Fibroblast of lung (primary cell): ENCODE measurements at regions not wholly inside any gene's neighbourhood (a gene's known extent, or its start where the extent isn't known, plus 50 kb on each side); places are given as distances from the start of the nearest gene placed in this dataset.

Source experiments
- DNase-seq, 2 donors: peaks; one replicate each; pipeline versions ENCODE4 v3.0.0 to v3.0.0-alpha.2; 2010; ENCODE audit warnings: low read depth in 2 of 2
- H2AFZ ChIP-seq: 2 replicates; pipeline ENCODE4 v1.5.1; 2012; ENCODE audit warnings: low read length, control low read depth, inconsistent platforms
- H3K27ac ChIP-seq: 2 replicates; pipeline ENCODE4 v1.5.1; 2011; ENCODE audit warnings: low read length, control low read depth; ENCODE audit not compliant: insufficient read depth
- H3K27me3 ChIP-seq: 2 replicates; pipeline ENCODE4 v1.5.1; 2011; ENCODE audit warnings: mild to moderate bottlenecking, low read length; ENCODE audit not compliant: control insufficient read depth, insufficient read depth
- H3K36me3 ChIP-seq: 2 replicates; pipeline ENCODE4 v1.5.1; 2011; ENCODE audit warnings: low read length; ENCODE audit not compliant: control insufficient read depth, insufficient read depth
- H3K4me1 ChIP-seq: 2 replicates; pipeline ENCODE4 v1.5.1; 2011; ENCODE audit warnings: low read length; ENCODE audit not compliant: control insufficient read depth, insufficient read depth; ENCODE audit errors: extremely low read depth
- H3K4me2 ChIP-seq: 2 replicates; pipeline ENCODE4 v1.5.1; 2011; ENCODE audit warnings: low read length, control low read depth; ENCODE audit not compliant: insufficient read depth; ENCODE audit errors: extremely low read depth
- H3K4me3 ChIP-seq, 4 experiments: fragments of 200-600 bp in 1 of 4; sonication (generic) in 1 of 4; replicated peaks in 1 of 4; 2 replicates each; pipeline ENCODE4 v1.5.1; 2011 to 2016; ENCODE audit warnings: low read length in 4 of 4, low read depth in 3 of 4, mild to moderate bottlenecking in 3 of 4, control low read depth in 2 of 4, inconsistent platforms in 1 of 4, mixed read lengths in 1 of 4; ENCODE audit not compliant: insufficient read depth in 1 of 4; ENCODE audit errors: control extremely low read depth in 1 of 4
- H3K79me2 ChIP-seq: 2 replicates; pipeline ENCODE4 v1.5.1; 2012; ENCODE audit warnings: mild to moderate bottlenecking, low read length, inconsistent platforms; ENCODE audit not compliant: control insufficient read depth, insufficient read depth
- H3K9ac ChIP-seq: 2 replicates; pipeline ENCODE4 v1.5.1; 2011; ENCODE audit warnings: mild to moderate bottlenecking, low read length, control low read depth; ENCODE audit not compliant: insufficient read depth
- H3K9me3 ChIP-seq: 2 replicates; pipeline ENCODE4 v1.5.1; 2012; ENCODE audit warnings: low read depth, low read length; ENCODE audit not compliant: control insufficient read depth, insufficient read depth
- H4K20me1 ChIP-seq: 2 replicates; pipeline ENCODE4 v1.5.1; 2011; ENCODE audit warnings: low read length; ENCODE audit not compliant: control insufficient read depth, insufficient read depth; ENCODE audit errors: extremely low read depth
- EZH2 ChIP-seq: IDR thresholded peaks from 2 replicates; pipeline ENCODE4 v1.5.1; 2012; ENCODE audit warnings: low read length, control low read depth, mild to moderate bottlenecking; ENCODE audit errors: missing control alignments
- TF ChIP-seq, protein P1 (sequence below), 2 donors: IDR thresholded peaks in 1 of 2; conservative IDR thresholded peaks in 1 of 2; 1 replicate in 1 of 2; 2 replicates in 1 of 2; pipeline ENCODE4 v1.5.1; 2011 to 2012; ENCODE audit warnings: low read length in 2 of 2, control low read depth in 1 of 2, inconsistent platforms in 1 of 2, low read depth in 1 of 2, mild to moderate bottlenecking in 1 of 2

DNA sequence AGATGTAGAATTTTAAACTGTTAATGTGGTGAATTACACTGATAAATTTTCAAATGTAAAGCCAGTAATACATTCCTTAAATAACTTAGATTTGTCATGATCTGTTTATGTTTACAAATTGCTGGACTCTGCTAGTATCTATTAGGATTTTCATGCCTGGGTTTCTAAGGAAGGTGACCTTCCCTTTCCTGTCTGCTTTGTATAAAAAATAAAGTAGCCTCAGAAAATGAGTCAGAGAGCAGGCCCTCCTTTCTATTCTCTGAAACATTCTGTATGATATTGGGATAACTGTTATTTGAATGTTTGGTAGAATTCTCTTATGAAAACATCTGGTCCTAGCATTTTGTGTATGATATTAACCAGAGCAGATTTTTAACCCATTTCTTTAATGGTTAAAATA, 255.3 kb downstream of the SYK start:
- Histone ChIP-seq H3K79me2 (no peaks in the 10 kb centered on the region), H3K36me3 (no peaks in the 10 kb centered on the region), H3K9ac (no peak overlapping the region), H3K27ac (no peak overlapping the region), H3K4me2 (no peak overlapping the region), H3K4me1 (peaks cover 12% of the 10 kb centered on the region), H2AFZ (no peak overlapping the region), H4K20me1 (no peaks in the 10 kb centered on the region), H3K9me3 (no peaks in the 10 kb centered on the region), H3K4me3 (no peak overlapping the region), H3K27me3 (no peaks in the 10 kb centered on the region)
- TF ChIP-seq, protein P1, sequence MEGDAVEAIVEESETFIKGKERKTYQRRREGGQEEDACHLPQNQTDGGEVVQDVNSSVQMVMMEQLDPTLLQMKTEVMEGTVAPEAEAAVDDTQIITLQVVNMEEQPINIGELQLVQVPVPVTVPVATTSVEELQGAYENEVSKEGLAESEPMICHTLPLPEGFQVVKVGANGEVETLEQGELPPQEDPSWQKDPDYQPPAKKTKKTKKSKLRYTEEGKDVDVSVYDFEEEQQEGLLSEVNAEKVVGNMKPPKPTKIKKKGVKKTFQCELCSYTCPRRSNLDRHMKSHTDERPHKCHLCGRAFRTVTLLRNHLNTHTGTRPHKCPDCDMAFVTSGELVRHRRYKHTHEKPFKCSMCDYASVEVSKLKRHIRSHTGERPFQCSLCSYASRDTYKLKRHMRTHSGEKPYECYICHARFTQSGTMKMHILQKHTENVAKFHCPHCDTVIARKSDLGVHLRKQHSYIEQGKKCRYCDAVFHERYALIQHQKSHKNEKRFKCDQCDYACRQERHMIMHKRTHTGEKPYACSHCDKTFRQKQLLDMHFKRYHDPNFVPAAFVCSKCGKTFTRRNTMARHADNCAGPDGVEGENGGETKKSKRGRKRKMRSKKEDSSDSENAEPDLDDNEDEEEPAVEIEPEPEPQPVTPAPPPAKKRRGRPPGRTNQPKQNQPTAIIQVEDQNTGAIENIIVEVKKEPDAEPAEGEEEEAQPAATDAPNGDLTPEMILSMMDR (conservative IDR thresholded peaks at IDR 0.05 in 1 of 2, IDR thresholded peaks at IDR 0.05 in 1 of 2; ENCODE audit: low read depth in 1 of 2, low read length in 2 of 2) = no peak
- TF ChIP-seq EZH2 = no peak
- DNase-seq = peak in 1 of 2 donors; percentile 33

GRCh38 chr9:91059713-91060112, 258.1 kb downstream of the SYK start:
- peaks cover 12% of the 10 kb centered on the region for H3K4me1 ChIP-seq
- H3K79me2 ChIP-seq = no peaks in the 10 kb centered on the region
- TF ChIP-seq, protein P1 (conservative IDR thresholded peaks at IDR 0.05 in 1 of 2, IDR thresholded peaks at IDR 0.05 in 1 of 2; ENCODE audit: low read depth in 1 of 2, low read length in 2 of 2) = no peak
- no peak for TF ChIP-seq EZH2
- H3K27ac ChIP-seq = peak overlapping the region; percentile 49
- H3K27me3 ChIP-seq = no peaks in the 10 kb centered on the region
- no peak overlapping the region for H2AFZ ChIP-seq
- no peak overlapping the region for H3K4me3 ChIP-seq
- peak in 1 of 2 donors; percentile 41 for DNase-seq
- H3K4me2 ChIP-seq = no peak overlapping the region
- H3K9me3 ChIP-seq = no peaks in the 10 kb centered on the region
- H3K36me3 ChIP-seq = no peaks in the 10 kb centered on the region
- H4K20me1 ChIP-seq = no peaks in the 10 kb centered on the region
- no peak overlapping the region for H3K9ac ChIP-seq

DNA sequence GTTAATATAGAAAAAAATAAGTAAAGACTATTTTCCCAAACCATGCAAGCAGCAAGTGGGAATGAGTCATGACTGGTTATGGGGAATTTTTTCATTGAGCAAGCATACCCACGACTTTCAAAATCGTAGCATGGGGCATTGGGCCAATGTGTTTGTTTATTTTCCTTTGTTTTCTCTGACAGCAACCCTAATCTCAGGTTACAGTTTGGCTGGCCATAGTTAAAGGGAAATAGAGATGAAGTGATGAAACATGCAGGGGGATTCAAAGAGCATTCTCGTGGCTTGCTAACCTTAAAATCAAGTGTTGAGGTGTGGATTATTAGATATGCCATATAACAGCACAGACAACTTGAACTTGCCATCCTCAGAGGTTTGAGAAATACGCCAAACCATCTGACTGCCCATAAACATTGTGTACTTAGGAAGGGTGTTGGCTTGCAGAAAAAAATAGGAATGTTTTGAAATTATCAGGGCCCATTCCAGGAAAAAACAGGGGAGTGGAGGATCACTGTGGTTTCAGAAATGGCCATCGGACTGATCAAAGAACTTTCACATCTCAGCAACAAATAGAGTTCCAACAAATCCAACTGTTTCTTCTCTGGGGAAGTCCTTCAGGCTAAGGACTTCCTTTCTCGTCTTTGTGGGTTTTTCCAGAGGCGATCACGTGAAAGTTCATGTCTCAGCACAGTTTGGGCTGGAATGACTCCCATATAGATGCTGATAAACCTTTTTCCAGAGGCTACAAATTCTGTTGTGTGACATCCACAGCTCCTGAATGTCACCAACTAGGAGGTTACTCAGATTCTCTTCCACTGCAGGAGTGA, 259.1 kb downstream of the SYK start:
- peak overlapping the region; percentile 78 for H3K4me2 ChIP-seq
- no peaks in the 10 kb centered on the region for H4K20me1 ChIP-seq
- no peak overlapping the region for H2AFZ ChIP-seq
- peak overlapping the region in 2 of 4 experiments; percentile 18 to 30 for H3K4me3 ChIP-seq
- H3K4me1 ChIP-seq = peaks cover 12% of the 10 kb centered on the region
- TF ChIP-seq, protein P1 (conservative IDR thresholded peaks at IDR 0.05 in 1 of 2, IDR thresholded peaks at IDR 0.05 in 1 of 2; ENCODE audit: low read depth in 1 of 2, low read length in 2 of 2) = no peak
- TF ChIP-seq EZH2 = no peak
- H3K9ac ChIP-seq = no peak overlapping the region
- H3K79me2 ChIP-seq = no peaks in the 10 kb centered on the region
- peak; percentile 95 to 100 for DNase-seq
- H3K36me3 ChIP-seq = no peaks in the 10 kb centered on the region
- H3K27ac ChIP-seq = peak overlapping the region; percentile 86
- no peaks in the 10 kb centered on the region for H3K9me3 ChIP-seq
- no peaks in the 10 kb centered on the region for H3K27me3 ChIP-seq
